Astrocyte (in vitro differentiated cells and primary cell): ENCODE measurements at regions not wholly inside any gene's neighbourhood (a gene's known extent, or its start where the extent isn't known, plus 50 kb on each side); places are given as distances from the start of the nearest gene placed in this dataset.
"Not testable (repeated sequence)": the region's sequence is repeated elsewhere in the genome, so short reads cannot be mapped to it uniquely, and the experiment has no call there.

ENCODE experiments used
- EZH2 ChIP-seq: IDR thresholded peaks from 2 replicates; pipeline ENCODE4 v1.6.1; 2012; ENCODE audit warnings: mild to moderate bottlenecking, low read length, inconsistent platforms; ENCODE audit not compliant: insufficient read depth
- TF ChIP-seq, protein P1 (sequence below): IDR thresholded peaks from 2 replicates; pipeline ENCODE4 v1.5.1; 2011; ENCODE audit warnings: low read depth, mild to moderate bottlenecking, inconsistent platforms, low read length, moderate library complexity; ENCODE audit not compliant: insufficient read depth

DNA sequence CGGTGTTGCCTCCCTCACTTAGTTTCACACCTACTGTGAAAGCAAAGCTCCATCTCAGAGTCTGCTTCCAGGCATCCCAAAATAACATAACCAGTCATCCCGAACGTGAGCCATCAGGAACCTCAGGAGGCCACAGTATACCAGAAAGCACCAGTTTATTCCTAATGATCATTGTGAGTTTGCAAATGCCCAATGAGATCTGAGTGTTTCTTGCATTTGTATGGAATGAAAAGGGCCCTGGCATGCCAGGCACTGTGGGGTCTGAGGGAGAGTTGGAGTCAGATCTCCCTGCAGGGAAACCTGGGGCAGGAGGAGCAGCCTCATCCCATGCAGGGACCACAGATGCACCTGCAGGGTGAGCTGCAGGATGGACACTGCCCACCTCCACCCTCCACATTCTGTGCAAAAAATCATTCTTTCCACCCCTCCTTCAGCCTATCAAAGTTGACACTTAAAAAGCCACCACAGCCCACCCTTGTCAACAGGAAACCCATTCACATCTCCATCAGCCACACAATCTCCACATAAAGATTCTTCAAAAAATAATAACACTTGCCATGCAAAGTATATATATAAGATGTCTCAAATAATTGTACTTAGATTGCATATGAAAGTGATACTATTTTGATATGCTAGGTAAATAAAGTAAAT is 112.3 kb downstream of the GGTLC2 start:
- TF ChIP-seq, protein P1, sequence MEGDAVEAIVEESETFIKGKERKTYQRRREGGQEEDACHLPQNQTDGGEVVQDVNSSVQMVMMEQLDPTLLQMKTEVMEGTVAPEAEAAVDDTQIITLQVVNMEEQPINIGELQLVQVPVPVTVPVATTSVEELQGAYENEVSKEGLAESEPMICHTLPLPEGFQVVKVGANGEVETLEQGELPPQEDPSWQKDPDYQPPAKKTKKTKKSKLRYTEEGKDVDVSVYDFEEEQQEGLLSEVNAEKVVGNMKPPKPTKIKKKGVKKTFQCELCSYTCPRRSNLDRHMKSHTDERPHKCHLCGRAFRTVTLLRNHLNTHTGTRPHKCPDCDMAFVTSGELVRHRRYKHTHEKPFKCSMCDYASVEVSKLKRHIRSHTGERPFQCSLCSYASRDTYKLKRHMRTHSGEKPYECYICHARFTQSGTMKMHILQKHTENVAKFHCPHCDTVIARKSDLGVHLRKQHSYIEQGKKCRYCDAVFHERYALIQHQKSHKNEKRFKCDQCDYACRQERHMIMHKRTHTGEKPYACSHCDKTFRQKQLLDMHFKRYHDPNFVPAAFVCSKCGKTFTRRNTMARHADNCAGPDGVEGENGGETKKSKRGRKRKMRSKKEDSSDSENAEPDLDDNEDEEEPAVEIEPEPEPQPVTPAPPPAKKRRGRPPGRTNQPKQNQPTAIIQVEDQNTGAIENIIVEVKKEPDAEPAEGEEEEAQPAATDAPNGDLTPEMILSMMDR, result not testable (repeated sequence)
- TF ChIP-seq EZH2, result not testable (repeated sequence)
